GM21825 (cell line): ENCODE measurements at regions not wholly inside any gene's neighbourhood (a gene's known extent, or its start where the extent isn't known, plus 50 kb on each side); places are given as distances from the start of the nearest gene placed in this dataset.

Experiments used
- ATAC-seq: cut with Tn5 transposase; IDR thresholded peaks from one replicate; pipeline ENCODE4 v1.9.1; 2021; ENCODE audit warnings: mild to moderate bottlenecking, moderate library complexity; ENCODE audit not compliant: unreplicated experiment

DNA sequence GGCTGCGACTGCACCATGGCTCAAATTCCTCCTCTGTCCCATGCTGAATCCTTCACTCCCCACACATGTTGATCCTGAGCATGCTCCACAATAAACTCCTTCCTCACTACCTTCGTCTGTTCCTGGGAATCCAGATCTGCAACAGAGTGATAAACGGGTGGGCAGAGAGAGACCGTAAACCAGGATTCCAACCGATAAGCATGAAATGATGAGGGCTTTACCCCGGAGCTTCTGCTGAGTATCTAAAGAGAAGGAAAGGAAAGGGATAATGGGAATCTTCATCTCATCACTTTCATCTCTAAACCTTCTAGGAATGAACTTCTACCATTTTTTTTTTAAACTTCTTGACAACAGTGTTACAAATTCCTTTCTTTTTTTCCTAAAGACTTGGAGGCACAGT, 329.3 kb upstream of the TNP1 start:
- no peak for ATAC-seq

DNA sequence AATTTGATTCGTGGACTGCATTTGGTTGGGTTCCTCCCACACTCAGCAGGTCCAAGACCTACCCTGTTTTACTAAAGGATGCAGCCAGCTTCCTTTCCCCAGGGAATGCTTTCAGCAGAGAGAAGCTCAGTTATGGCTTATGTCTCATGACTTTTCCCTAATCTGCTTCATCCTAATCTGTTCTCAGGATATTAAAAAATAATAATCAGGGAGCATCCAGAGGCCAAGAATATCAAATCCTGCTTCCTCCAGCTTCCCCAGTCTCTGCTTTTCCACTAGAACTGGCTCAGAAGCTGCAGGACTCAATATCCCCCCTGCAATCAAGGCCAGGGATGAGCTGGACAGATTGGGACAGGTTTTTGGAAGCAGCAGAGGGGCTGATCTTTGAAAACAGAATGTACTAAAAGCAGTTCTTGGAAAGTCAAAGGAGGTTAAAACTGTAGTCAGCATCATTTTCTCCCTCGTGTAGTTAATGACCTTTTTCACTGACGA, 326.9 kb upstream of the TNP1 start:
- ATAC-seq = no peak

DNA sequence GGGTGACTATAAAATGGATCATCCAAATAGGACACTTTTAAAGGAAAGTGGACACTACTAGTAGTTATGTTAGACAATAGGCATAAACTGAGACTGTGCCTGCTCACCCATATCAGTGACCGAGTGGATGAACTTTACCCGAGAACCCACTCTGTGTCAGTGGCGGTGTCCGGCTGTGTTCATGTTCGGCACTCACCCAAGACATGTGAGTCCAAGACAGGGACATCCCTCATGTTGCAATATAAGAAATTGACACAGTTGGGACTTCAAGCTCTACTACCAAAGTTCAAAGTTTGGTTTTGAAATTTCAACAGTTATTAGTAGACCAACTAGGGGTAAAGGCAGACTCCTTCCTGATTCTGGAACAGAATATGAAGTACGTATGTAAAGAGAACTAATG, 326.3 kb upstream of the TNP1 start:
- no peak for ATAC-seq

DNA sequence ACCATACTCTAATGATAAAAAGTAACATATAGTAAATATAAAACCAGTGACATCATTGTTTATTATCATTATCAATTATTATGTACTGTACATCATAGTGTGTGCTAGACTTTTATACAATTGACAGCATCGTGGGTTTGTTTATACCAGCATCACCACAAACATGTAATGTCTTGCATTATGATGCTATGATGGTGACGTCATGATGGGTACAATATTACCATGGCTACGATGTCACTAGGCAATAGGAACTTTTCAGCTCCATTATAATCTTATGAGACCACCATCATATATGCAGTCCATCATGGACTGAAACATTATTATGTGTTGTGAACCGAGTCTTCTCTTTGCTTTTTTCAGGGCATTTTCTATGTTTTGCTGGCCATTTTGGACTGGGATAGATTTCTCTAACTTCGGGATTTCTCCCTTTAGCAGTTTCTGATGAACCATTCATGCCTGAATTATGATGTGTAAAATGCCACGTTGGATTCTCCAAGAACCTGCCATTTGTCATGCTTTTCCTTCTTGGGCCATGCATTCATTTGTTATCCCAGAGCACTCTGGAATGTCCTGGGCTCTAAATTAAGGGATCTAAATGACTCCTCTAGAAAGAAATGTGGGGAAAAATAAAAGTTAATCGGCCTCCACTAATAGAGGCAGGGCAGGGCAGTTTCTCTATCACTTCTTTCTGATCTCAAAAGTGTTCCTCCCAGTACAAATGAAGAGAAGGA, 325.6 kb upstream of the TNP1 start:
- ATAC-seq = no peak

DNA sequence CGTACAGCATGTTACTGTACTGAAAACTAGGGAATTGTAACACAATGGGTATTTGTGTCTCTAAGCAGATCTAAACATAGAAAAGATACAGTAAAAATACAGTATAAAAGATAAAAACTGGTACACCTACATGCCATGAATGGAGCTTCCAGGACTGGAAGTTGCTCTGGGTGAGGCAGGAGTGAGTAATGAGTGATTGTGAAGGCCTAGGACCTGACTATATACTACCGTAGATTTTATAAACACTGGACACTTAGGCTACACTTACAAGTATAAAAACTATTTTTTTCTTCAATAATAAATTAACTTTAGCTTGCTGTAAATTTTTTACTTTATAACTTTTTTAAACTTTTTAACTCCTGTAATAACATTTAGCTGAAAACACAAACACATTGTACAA, 324.4 kb upstream of the TNP1 start:
- ATAC-seq = no peak

DNA sequence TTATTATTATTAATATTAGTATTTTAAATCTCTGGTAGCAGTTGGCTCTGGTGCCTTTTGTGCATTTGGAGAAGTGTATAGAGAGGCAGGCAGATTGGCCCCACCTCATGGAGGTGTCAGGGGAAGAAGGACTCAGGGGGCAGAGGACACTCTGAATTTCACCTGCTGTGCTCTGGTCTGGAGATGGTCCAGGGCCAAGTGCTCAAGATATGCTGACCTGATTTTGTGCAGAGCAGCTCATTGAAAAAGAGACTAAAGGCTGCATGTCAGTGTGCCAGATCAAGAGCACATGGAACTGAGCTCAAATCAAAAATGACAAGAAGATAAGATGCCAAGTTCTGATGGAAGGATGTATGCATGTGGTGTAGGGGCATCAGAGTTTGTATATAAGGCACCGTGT, 323.6 kb upstream of the TNP1 start:
- no peak for ATAC-seq

DNA sequence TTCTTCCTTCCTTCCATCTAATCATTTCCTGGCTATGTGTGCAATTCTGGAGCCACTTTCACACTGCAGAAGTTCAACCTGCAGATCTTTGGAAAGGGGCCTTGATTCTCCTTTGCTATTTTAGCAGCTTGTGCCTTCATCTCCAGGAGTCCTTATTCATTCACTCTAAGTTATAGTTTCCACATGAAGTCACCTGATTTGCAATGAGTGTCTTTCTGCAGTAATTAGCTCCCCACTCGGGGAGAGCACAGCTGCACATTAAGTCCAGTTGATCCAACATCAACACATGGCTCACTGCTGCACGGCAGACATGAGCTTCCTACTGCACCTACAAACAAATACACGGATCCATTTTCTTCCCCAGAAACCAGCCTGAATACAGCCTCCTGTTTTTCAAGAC, 323.1 kb upstream of the TNP1 start:
- no peak for ATAC-seq

DNA sequence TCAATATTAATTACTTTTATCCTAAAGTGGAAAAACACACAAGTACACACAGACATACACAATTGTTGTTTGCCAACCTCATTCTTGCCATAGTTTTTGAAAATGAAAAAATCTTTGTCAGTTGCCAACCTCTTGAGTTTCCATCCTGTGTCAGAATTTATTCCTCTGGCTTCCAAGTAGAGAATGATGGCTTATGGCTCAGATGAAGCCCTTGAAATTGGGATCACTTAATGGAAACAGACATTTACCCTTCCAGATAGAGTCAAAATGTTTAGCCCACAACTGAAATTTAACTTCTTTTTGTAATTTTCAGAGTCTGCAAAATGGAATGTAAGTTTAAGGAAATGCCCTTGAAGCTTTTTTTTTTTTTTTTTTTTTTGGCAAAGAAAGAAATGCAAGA, 321.6 kb upstream of the TNP1 start:
- ATAC-seq = no peak

DNA sequence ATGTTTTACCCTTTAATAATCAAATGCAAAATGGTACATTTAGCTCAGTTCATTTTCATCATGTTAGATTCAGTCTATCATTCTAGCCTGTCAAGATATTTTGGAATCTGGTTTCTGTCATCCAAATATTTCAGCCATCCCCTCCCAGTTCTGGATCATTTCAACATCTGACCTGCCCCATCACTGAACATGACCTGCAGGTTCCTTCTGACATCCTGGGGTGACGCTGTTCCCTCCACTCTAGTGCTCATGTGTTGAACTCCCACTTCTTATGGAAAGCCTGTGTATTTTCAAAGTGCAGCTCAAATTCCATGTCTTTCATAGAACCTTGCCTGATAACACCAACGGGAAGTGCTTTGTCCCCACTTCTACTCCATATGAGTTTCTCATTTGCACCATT, 320.0 kb upstream of the TNP1 start:
- no peak for ATAC-seq

DNA sequence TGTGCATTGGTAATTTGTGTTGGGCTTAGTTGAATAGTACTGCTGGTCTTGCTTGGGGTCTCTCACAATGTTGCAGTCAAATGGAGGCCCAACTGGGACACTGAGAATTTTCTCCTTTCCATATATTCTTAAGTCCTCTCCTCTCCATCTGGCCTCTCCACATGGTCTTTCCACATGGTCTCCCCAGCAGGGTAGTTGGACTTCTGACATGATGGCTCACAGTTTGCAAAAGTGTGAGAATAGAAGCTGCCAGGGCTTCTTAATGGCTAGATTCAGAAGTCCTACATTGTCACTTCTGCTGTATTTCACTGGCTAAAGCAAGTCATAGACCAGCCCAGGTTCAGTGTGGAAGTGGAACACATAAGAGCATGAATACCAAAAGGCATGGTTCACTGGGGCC, 318.5 kb upstream of the TNP1 start:
- no peak for ATAC-seq

DNA sequence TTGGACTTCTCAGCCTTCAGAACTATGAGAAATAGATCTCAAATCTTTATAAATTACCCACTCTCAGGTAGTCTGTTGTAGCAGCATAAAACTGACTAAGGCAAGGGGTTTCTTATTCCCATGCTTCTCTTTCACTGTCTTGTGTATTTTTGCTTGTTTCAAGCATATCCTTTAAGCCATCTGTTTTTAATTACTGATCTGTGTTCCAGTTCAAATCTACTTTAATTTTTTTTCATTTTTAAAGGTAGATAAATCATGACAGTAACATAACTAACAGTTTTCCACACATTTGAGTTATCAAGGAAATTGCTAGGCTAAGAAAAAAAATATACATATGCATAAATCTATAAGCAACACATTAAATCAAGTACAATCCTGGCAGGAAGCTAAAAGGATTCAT, 317.9 kb upstream of the TNP1 start:
- no peak for ATAC-seq

DNA sequence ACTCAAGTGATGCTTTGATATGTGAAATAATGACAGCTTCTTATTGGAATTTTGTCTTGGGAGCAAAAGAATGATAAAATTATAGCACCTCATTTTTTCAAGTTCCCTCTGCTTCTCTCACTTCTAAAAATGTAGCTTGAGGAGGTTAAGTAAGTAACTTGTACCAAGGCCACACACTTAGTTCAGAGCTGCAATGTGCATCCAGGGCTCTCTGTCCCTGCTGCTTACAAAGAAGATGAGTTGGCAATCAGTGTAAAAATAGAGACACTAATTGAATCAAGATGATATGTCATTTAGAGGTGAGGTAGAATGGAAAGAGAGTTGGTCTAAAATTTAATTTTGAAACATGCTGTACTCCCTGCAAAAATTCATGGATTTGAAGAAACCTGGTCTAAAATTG, 312.0 kb upstream of the TNP1 start:
- no peak for ATAC-seq

DNA sequence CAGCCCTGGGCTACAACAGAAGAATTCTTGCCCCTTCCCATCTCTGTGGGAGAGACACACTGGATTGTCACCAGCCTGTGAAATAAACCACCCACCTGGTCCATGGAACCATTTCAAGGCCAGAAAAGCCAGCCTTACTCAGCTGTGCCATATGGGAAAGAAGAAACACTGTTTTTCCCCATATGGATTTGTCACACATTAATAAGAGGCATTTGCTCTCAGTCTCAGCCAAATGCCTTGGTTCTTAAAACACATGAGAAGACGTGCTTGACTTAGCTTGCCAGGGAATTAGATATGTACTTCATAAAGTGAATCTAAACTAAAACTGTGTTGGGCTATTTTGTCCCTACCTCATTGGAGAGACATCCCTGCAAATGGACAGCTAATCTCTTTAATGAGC, 308.6 kb upstream of the TNP1 start:
- ATAC-seq = no peak

DNA sequence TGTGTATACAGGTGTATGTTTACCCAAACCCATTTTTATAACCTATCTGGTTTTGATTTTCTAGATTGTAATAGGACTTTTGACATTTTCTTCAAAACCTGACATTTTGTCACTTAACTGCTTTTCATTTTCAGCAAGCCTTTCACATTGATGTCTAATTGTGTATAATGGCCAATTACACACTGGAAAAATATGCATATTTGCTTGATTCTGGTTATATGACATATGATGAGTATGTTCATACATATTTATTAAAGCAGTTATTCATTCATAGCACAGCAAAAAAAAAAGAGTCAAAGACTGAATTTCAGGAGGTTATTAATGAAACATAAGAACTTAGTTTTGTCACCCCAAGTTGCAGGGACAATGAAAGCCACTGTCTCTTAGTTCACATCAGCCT, 307.7 kb upstream of the TNP1 start:
- no peak for ATAC-seq

DNA sequence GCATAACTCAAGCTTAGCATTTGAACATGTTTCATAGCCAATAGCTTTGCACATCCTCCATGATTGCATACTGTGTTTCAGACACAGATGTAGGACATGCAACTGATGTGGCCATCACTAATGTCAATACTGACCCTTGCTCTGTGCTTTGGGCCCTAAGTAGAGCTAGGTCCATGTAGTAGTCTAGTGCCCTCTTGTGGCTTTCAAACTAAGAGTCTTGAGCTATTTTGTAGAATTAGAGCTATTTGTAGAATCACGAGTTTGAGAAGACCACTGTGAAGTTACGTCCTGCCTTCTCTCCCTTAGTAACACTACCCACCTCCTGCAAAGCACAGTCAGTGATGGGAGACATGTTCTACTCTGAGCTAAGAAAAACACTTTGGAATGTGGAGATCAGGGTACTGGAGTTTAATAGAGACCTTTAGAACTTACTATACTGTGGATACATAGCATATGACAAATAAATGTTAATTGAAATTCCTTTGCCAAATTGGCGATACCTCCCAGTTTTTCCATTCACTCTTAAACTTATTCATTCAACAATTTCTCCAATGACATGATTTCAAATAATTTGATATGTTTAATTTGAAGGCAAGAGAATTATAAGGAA, 306.5 kb upstream of the TNP1 start:
- ATAC-seq = no peak

DNA sequence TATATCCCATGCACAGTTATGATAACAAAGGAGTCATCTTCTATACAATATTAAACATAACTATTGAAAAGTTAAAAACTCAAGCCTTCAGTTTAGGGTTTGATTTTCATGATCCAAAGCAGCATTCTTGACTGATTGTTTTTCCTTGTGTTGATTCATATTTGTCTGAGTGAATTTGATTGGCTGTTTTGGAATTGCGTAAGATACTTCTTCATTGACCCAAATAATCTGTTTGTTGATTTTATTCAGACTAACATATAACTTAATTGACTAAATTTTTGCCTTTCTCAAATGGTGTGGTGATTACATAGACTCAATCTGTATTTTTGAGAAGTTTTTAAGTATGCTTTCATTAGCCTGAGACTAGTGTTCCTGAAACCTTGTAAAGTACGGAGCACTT, 305.7 kb upstream of the TNP1 start:
- no peak for ATAC-seq

DNA sequence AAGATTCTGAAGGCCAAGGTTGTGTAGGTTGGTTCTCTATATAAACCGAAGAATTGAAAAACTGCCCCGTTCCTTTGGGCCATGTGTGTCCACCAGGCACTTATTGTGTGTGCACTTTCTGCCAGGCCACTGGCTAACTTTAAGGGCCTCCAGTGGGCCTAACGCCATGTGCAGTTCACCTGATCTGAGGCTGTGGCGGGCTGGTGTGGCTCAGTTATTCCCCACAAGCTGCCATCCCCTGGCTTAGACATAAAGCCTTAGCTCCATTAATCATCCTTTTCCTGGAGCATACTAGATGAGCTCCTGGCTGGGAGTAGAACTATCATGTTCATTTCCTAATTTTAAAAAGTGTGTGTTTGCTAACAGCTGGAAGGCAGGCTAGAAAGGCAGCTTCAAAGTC, 304.1 kb upstream of the TNP1 start:
- no peak for ATAC-seq

DNA sequence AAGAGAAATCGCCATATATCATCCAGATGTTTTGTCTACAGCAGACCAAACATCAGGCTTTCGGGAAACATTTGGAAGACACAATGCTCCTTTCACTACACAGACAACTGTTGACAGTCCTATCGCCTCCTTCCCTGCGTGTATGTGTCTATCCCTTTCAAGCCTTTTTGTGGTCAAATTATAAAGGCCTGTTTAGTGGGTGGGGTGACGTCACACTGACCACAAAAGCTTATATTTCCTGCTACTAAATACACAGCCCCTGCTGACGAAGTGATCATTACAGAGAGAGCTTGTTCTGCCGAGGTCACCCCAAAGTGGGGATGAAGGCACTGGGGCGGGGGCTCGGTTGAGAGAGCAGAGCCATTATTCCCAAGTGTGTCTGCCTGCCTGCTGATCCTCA, 302.7 kb upstream of the TNP1 start:
- no peak for ATAC-seq

DNA sequence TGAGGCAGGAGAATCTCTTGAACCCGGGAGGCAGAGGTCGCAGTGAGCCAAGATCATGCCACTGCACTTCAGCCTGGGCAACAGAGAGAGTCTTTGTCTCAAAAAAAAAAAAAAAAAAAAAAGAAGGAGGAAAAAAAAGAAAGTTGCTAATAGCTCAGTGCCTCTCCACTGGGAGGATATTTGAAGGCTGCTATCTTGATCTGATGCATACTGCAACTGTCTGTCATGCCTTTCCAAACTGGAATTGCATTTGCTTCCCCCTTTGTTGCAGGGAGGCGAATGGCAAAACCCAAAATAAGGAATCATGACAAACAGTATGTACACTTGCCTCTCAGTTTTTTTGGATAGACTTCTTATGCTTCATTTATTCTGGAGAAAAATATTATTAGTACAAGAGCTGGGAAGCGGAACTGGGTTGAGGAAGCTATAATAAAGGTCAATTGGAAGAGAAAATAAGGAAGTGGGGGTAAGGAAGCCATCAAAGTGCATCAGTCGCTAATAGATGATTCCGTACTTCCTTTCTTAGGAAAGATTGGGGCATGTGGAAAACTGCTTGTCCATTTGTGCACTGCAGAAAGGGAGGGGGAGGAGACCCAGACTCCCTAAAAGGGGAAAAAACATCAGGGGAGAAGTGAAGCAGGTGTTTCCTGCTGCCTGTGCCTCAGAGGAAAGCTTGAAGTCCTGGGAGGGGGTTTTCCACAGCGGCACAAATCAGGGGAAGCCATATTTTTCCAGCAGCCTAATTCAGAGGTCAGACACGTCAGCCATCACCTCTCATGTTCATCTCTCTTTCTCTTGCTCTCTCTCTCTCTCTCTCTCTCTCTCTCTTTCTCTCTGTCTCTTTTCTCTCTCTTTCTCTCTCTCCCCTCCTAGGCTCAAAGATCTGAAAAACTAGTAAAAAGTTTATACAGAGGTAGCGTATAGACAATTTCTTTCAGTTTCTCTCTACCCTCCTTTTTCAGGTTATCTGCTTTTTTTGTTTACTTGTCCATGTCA, 301.4 kb upstream of the TNP1 start:
- ATAC-seq = no peak

DNA sequence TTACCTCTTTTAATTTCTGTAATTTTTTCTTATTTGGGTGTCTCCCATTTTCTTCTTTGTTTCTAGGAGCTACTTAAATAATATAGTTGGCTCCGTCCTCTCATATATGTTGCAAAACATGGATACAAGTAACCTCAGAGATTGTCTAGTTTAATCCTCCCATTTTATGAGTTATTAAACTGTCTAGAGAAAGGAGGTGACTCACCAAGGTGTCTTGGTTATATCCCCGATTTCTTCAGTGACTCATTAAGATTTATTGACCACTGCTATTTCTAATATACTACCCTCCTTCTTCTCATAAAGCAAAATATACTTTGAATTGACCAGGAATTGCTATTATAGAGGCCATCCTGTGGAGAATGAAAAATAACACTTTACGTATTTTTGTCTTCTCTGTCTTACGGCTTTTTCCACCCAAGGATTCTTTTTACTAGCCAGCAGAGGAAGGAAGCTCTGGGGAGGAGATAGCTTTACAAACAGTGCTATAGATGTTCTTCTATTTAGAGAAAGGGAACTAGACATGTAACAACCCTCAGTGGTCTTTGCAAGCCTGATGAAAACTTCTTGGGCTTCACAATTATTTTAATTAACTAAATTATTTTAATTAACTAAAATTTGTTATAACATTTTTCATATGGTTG, 300.4 kb upstream of the TNP1 start:
- no peak for ATAC-seq

DNA sequence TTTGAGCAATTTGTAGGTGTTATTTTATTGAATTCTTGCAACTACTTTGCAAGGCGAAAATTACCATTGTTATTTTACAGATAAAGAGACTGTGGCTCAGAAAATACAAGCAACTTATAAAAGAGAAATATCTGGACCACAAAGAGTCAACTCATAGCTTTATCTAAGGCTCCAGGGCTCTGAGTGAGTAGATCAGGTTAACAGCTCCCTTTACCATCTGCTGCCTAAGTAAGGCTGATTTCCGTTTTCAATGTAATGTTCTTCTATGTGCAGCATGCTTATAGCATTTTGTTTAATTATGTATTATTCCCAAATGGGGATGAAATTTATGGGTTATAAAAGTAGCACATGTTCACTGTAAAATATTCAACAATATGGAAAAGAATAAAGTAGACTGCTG, 299.1 kb upstream of the TNP1 start:
- ATAC-seq = no peak
